H9 (cell line): ENCODE measurements at regions not wholly inside any gene's neighbourhood (a gene's known extent, or its start where the extent isn't known, plus 50 kb on each side); places are given as distances from the start of the nearest gene placed in this dataset.

Source experiments
- DNase-seq: peaks from one replicate; pipeline ENCODE4 v3.0.0-alpha.2; 2017
- H2AFZ ChIP-seq: one replicate; pipeline ENCODE4 v1.6.1; 2013; ENCODE audit warnings: mild to moderate bottlenecking, low read length, control low read depth, moderate library complexity
- H2AK5ac ChIP-seq: 2 replicates; pipeline ENCODE4 v1.6.1; 2013; ENCODE audit warnings: low read length, control low read depth, mixed read lengths; ENCODE audit not compliant: insufficient read length
- H2BK120ac ChIP-seq: one replicate; pipeline ENCODE4 v1.6.1; 2013; ENCODE audit warnings: low read depth, mild to moderate bottlenecking, low read length, control low read depth, inconsistent platforms; ENCODE audit not compliant: poor library complexity, severe bottlenecking
- H2BK12ac ChIP-seq: 2 replicates; pipeline ENCODE4 v1.6.1; 2013; ENCODE audit warnings: low read length, control low read depth, mixed read lengths, low read depth; ENCODE audit not compliant: insufficient read length
- H2BK15ac ChIP-seq: 2 replicates; pipeline ENCODE4 v1.6.1; 2013; ENCODE audit warnings: low read depth, low read length, control low read depth
- H2BK20ac ChIP-seq: one replicate; pipeline ENCODE4 v1.6.1; 2013; ENCODE audit warnings: low read depth, mild to moderate bottlenecking, low read length, control low read depth, inconsistent platforms; ENCODE audit not compliant: poor library complexity, severe bottlenecking
- H2BK5ac ChIP-seq: 2 replicates; pipeline ENCODE4 v1.6.1; 2013; ENCODE audit warnings: low read length, control low read depth, mixed read lengths; ENCODE audit not compliant: insufficient read length
- H3K14ac ChIP-seq: 2 replicates; pipeline ENCODE4 v1.6.1; 2013; ENCODE audit warnings: low read length, control low read depth; ENCODE audit not compliant: insufficient read depth
- H3K18ac ChIP-seq: 2 replicates; pipeline ENCODE4 v1.6.1; 2013; ENCODE audit warnings: low read depth, mild to moderate bottlenecking, mixed read lengths, low read length, control low read depth; ENCODE audit not compliant: insufficient read length
- H3K23ac ChIP-seq: 2 replicates; pipeline ENCODE4 v1.6.1; 2013; ENCODE audit warnings: low read length, control low read depth, mixed read lengths, low read depth; ENCODE audit not compliant: insufficient read length
- H3K23me2 ChIP-seq: 2 replicates; pipeline ENCODE4 v1.6.1; 2013; ENCODE audit warnings: low read depth, mild to moderate bottlenecking, mixed read lengths, low read length, control low read depth; ENCODE audit not compliant: insufficient read length, poor library complexity, severe bottlenecking
- H3K27ac ChIP-seq: 2 replicates; pipeline ENCODE4 v1.5.1; 2013; ENCODE audit warnings: low read length, control low read depth, mixed read lengths, low read depth; ENCODE audit not compliant: insufficient read length
- H3K27me3 ChIP-seq: 2 replicates; pipeline ENCODE4 v1.6.1; 2013; ENCODE audit warnings: low read length, control low read depth, inconsistent platforms; ENCODE audit not compliant: insufficient read depth
- H3K4ac ChIP-seq: 2 replicates; pipeline ENCODE4 v1.6.1; 2013; ENCODE audit warnings: low read depth, mild to moderate bottlenecking, control low read depth, inconsistent platforms, low read length, moderate library complexity
- H3K4me1 ChIP-seq: 2 replicates; pipeline ENCODE4 v1.6.1; 2013; ENCODE audit warnings: low read length, control low read depth, inconsistent platforms; ENCODE audit not compliant: insufficient read depth
- H3K4me2 ChIP-seq: 2 replicates; pipeline ENCODE4 v1.6.1; 2013; ENCODE audit warnings: low read length, control low read depth, mixed read lengths; ENCODE audit not compliant: insufficient read length, insufficient read depth
- H3K56ac ChIP-seq: 2 replicates; pipeline ENCODE4 v1.6.1; 2013; ENCODE audit warnings: low read depth, mild to moderate bottlenecking, mixed read lengths, low read length, control low read depth; ENCODE audit not compliant: insufficient read length
- H3K79me1 ChIP-seq: 2 replicates; pipeline ENCODE4 v1.6.1; 2013; ENCODE audit warnings: low read depth, mild to moderate bottlenecking, moderate library complexity, low read length, control low read depth, inconsistent platforms; ENCODE audit not compliant: insufficient read depth, poor library complexity, severe bottlenecking
- H3K79me2 ChIP-seq: 2 replicates; pipeline ENCODE4 v1.6.1; 2013; ENCODE audit warnings: low read length, control low read depth, inconsistent platforms; ENCODE audit not compliant: insufficient read depth
- H3K9ac ChIP-seq: 2 replicates; pipeline ENCODE4 v1.6.1; 2013; ENCODE audit warnings: low read length, control low read depth, mixed read lengths; ENCODE audit not compliant: insufficient read length; ENCODE audit errors: extremely low read depth
- H3K9me3 ChIP-seq: one replicate; pipeline ENCODE4 v1.6.1; 2013; ENCODE audit warnings: low read depth, low read length, inconsistent platforms; ENCODE audit not compliant: control insufficient read depth
- H3T11ph ChIP-seq: one replicate; pipeline ENCODE4 v1.6.1; 2013; ENCODE audit warnings: mild to moderate bottlenecking, low read length, control low read depth, inconsistent platforms
- H4K20me1 ChIP-seq: one replicate; pipeline ENCODE4 v1.6.1; 2013; ENCODE audit not compliant: control insufficient read depth, insufficient read length, insufficient read depth
- H4K5ac ChIP-seq: 2 replicates; pipeline ENCODE4 v1.6.1; 2013; ENCODE audit warnings: low read depth, mild to moderate bottlenecking, mixed read lengths, low read length, control low read depth; ENCODE audit not compliant: insufficient read length
- H4K8ac ChIP-seq: replicated peaks from 2 replicates; pipeline ENCODE4 v1.6.1; 2013; ENCODE audit warnings: low read length, control low read depth, mixed read lengths, low read depth; ENCODE audit not compliant: insufficient read length
- H4K91ac ChIP-seq: 2 replicates; pipeline ENCODE4 v1.6.1; 2013; ENCODE audit warnings: low read depth, mild to moderate bottlenecking, moderate library complexity, mixed read lengths, low read length, control low read depth; ENCODE audit not compliant: insufficient read length
- H3K27ac Mint-ChIP-seq, 3 experiments: 2 replicates in 2 of 3; 3 replicates in 1 of 3; pipeline ENCODE4 v1.8.0; 2020 to 2021; ENCODE audit warnings: mixed read lengths in 3 of 3, mild to moderate bottlenecking in 1 of 3, moderate library complexity in 1 of 3
- H3K27me3 Mint-ChIP-seq: 2 replicates; pipeline ENCODE4 v1.8.0; 2021; ENCODE audit warnings: low read depth, mild to moderate bottlenecking, moderate library complexity, mixed read lengths
- H3K36me3 Mint-ChIP-seq, 3 experiments: 2 replicates in 2 of 3; 3 replicates in 1 of 3; pipeline ENCODE4 v1.8.0; 2020 to 2021; ENCODE audit warnings: low read depth in 3 of 3, mixed read lengths in 3 of 3; ENCODE audit not compliant: insufficient read depth in 1 of 3
- H3K4me1 Mint-ChIP-seq, 2 experiments: 2 replicates each; pipeline ENCODE4 v1.8.0; 2020; ENCODE audit warnings: mixed read lengths in 2 of 2
- H3K4me3 Mint-ChIP-seq, 2 experiments: 2 replicates in 1 of 2; 3 replicates in 1 of 2; pipeline ENCODE4 v1.8.0; 2020 to 2021; ENCODE audit warnings: mild to moderate bottlenecking in 2 of 2, mixed read lengths in 2 of 2, moderate library complexity in 1 of 2
- H3K9me3 Mint-ChIP-seq, 2 experiments: 2 replicates in 1 of 2; 3 replicates in 1 of 2; pipeline ENCODE4 v1.8.0; 2020; ENCODE audit warnings: mild to moderate bottlenecking in 2 of 2, mixed read lengths in 2 of 2, moderate library complexity in 1 of 2
- WGBS: extraction: QIAGEN DNeasy Blood & Tissue Kit; methylation state at CpG from one replicate; pipeline ENCODE4 v1.1.7; 2013; ENCODE audit warnings: missing lambda C conversion rate, low lambda C conversion rate, mixed read lengths; ENCODE audit not compliant: insufficient read length; ENCODE audit errors: extremely low coverage; 5-methylcytosine and 5-hydroxymethylcytosine counted together
- TF ChIP-seq, protein P1 (sequence below): fragments of 200-600 bp; sonication (generic); conservative IDR thresholded peaks from 3 replicates; pipeline ENCODE4 v1.8.0; 2021; ENCODE audit warnings: antibody characterized with exemption, mild to moderate bottlenecking

DNA sequence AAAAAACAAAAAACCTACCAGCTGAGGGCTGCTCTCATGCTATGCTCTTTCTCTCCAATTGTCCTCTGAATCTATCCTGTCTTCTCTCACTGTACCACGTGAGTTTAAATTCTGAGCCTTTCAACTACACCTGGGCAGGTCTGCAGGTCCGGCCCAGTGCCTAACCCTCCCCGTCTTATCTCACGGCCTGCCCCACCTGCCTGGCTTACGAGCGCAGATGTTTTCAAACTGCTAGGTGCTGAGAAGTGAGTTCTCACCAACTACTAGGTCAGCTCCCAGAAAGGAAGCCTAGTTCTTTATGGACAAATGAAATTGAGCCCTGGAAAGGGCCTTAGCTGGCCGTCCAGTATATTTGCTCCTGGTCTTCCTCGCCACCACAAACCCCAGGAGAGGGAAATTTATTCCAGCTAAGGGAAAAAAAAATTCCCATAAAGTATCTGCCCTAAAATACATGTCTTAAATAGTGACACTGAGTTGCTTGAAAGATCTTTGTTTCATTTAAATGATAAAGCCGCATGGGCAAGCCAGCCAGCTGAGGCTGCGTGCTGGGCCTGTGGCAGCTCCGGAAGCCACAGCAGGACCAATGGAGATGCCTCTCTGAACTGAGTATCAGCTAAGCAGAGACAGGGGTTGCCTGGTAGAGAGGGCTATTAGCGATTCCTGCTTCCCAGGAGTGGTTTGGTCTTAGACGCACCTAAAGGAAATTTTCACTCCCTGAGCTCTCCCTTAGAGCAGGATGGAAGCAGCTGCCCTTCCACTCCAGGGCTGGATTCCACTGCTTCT, 92.5 kb upstream of the NCK2 start:
- no peaks in the 10 kb centered on the region for H4K20me1 ChIP-seq
- no peak overlapping the region for H3K23ac ChIP-seq
- H3T11ph ChIP-seq = no peak overlapping the region
- Mint-ChIP-seq H3K36me3 (peaks cover 6 to 21% (median 7%) of the 10 kb centered on the region in 3 experiments), H3K27me3 (no peaks in the 10 kb centered on the region; the same call in 1 of the 2 replicates), H3K4me1 (peaks cover 23% of the 10 kb centered on the region in 2 experiments), H3K4me3 (no peak overlapping the region), H3K27ac (peak overlapping the region; percentile 55 to 90 (median 63); a peak in 5 of 7 replicates), H3K9me3 (peaks cover 15 to 17% of the 10 kb centered on the region in 2 experiments)
- no peak overlapping the region for H3K18ac ChIP-seq
- no peak overlapping the region for H2BK20ac ChIP-seq
- no peaks in the 10 kb centered on the region for H3K79me2 ChIP-seq
- WGBS = no CpG with 5 or more reads among the region's 13 CpGs
- H2AK5ac ChIP-seq = no peak overlapping the region
- no peaks in the 10 kb centered on the region for H3K27me3 ChIP-seq
- H2BK5ac ChIP-seq = no peak overlapping the region
- H2BK15ac ChIP-seq = no peak overlapping the region
- TF ChIP-seq, protein P1, sequence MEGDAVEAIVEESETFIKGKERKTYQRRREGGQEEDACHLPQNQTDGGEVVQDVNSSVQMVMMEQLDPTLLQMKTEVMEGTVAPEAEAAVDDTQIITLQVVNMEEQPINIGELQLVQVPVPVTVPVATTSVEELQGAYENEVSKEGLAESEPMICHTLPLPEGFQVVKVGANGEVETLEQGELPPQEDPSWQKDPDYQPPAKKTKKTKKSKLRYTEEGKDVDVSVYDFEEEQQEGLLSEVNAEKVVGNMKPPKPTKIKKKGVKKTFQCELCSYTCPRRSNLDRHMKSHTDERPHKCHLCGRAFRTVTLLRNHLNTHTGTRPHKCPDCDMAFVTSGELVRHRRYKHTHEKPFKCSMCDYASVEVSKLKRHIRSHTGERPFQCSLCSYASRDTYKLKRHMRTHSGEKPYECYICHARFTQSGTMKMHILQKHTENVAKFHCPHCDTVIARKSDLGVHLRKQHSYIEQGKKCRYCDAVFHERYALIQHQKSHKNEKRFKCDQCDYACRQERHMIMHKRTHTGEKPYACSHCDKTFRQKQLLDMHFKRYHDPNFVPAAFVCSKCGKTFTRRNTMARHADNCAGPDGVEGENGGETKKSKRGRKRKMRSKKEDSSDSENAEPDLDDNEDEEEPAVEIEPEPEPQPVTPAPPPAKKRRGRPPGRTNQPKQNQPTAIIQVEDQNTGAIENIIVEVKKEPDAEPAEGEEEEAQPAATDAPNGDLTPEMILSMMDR = no peak
- H3K56ac ChIP-seq = no peak overlapping the region
- peak; percentile 55 for DNase-seq
- no peak overlapping the region for H2BK120ac ChIP-seq
- H3K14ac ChIP-seq = no peak overlapping the region
- no peak overlapping the region for H3K9ac ChIP-seq
- H3K9me3 ChIP-seq = no peaks in the 10 kb centered on the region
- no peak overlapping the region for H3K4ac ChIP-seq
- H4K5ac ChIP-seq = no peak overlapping the region
- H3K79me1 ChIP-seq = no peaks in the 10 kb centered on the region
- H4K91ac ChIP-seq = no peak overlapping the region
- no peaks in the 10 kb centered on the region; the same call in 1 of the 2 replicates for H3K4me1 ChIP-seq
- peak overlapping the region; percentile 2 for H2AFZ ChIP-seq
- H2BK12ac ChIP-seq = no peak overlapping the region
- H3K27ac ChIP-seq = no peak overlapping the region
- H4K8ac ChIP-seq = no peak overlapping the region
- no peak overlapping the region for H3K4me2 ChIP-seq
- no peaks in the 10 kb centered on the region for H3K23me2 ChIP-seq
